ENCODE measurements at regions not wholly inside any gene's neighbourhood (a gene's known extent, or its start where the extent isn't known, plus 50 kb on each side); places are given as distances from the start of the nearest gene placed in this dataset.

DNA sequence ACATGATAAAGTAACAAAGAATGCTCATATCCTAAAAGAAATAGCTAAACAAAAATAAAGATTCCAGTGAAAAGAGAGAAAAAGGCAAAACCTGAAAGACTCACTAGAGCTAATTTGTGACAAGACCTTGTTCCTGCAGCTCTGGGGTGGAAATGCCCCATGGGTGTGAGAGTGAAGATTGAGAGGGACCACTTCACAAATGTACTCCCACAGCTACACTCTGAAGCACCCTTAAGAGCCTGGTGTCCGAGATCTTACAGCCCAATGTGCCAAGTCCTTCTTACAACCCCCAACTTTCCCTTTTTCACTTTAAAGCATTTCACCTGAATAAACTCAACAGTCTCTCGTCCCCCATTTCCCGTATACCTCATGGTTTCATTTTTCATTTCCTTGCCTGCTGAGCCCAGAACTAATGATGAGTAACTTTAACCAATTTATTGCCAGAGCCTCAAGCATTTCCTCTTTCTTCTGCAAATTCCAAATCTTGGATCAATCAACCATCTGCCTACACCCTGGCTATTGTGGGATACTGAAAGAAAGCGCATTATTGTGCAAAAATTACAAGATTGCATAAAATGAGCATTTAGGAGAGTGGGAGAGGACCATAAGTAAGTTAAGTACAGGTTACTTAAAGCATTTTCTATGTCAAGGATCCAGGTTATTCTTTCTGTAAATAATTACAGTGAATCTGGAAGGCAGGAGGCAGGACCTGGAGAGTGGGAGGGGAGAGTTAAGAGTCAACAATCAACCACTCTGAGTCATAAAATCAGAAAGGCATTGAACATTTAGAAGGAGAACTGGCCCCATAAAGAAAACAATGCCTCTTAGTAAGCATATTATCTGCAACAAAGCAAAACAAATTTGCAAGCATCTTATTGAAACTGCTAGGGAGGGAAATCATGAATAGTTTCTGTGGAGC is 804.4 kb upstream of the CELF4 start (continued):
- TF ChIP-seq TCF12 (IDR thresholded peaks at IDR 0.05; ENCODE audit: low read depth, low read length) (no peak), PHF8 (conservative IDR thresholded peaks at IDR 0.05; ENCODE audit: low read depth, low read length) (no peak), ASH2L (IDR thresholded peaks at IDR 0.05; ENCODE audit: low read length) (no peak), TBP (IDR thresholded peaks at IDR 0.05; ENCODE audit: low read depth, low read length) (no peak), POLR2A (IDR thresholded peaks at IDR 0.05; ENCODE audit: control extremely low read depth in 1 of 2, low read depth in 2 of 2, low read length in 2 of 2) (no peak), SAP30 (IDR thresholded peaks at IDR 0.05; ENCODE audit: insufficient read depth, insufficient replicate concordance, low read length) (no peak)

Data from H1 (cell line).